ENCODE measurements at regions not wholly inside any gene's neighbourhood (a gene's known extent, or its start where the extent isn't known, plus 50 kb on each side); places are given as distances from the start of the nearest gene placed in this dataset.

DNA sequence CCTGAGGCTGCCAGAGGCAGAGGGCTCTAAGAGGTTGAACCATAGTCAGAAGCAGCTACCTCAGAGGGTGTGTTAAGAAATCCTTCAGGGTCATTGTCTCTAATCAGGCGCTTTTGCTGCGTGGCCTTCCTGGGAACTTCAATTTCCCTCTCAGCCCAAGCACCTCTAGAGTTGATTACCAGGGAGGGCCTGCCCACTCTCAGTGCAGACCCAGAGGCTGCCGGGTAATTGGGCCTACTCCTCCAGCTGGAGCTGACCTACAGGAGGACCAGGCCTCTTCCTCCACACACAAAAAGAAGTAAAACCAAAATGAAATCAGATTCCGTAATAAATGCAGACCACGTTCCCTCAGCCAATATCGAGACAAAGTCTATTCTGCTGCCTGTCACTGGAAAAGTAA, 305.0 kb upstream of the CCL2 start (continued):
- TF ChIP-seq ZNF496 (CRISPR knock-in tag; IDR thresholded peaks at IDR 0.05; ENCODE audit: insufficient replicate concordance) (no peak), ZNF780A (CRISPR knock-in tag; IDR thresholded peaks at IDR 0.05) (no peak), WIZ (CRISPR knock-in tag; IDR thresholded peaks at IDR 0.05) (no peak)
- TF ChIP-seq, protein P1, sequence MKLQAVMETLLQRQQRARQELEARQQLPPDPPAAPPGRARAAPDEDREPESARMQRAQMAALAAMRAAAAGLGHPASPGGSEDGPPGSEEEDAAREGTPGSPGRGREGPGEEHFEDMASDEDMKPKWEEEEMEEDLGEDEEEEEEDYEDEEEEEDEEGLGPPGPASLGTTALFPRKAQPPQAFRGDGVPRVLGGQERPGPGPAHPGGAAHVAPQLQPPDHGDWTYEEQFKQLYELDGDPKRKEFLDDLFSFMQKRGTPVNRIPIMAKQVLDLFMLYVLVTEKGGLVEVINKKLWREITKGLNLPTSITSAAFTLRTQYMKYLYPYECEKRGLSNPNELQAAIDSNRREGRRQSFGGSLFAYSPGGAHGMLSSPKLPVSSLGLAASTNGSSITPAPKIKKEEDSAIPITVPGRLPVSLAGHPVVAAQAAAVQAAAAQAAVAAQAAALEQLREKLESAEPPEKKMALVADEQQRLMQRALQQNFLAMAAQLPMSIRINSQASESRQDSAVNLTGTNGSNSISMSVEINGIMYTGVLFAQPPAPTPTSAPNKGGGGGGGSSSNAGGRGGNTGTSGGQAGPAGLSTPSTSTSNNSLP (IDR thresholded peaks at IDR 0.05; ENCODE audit: low read depth, low read length), result no peak
- TF ChIP-seq, protein P2, sequence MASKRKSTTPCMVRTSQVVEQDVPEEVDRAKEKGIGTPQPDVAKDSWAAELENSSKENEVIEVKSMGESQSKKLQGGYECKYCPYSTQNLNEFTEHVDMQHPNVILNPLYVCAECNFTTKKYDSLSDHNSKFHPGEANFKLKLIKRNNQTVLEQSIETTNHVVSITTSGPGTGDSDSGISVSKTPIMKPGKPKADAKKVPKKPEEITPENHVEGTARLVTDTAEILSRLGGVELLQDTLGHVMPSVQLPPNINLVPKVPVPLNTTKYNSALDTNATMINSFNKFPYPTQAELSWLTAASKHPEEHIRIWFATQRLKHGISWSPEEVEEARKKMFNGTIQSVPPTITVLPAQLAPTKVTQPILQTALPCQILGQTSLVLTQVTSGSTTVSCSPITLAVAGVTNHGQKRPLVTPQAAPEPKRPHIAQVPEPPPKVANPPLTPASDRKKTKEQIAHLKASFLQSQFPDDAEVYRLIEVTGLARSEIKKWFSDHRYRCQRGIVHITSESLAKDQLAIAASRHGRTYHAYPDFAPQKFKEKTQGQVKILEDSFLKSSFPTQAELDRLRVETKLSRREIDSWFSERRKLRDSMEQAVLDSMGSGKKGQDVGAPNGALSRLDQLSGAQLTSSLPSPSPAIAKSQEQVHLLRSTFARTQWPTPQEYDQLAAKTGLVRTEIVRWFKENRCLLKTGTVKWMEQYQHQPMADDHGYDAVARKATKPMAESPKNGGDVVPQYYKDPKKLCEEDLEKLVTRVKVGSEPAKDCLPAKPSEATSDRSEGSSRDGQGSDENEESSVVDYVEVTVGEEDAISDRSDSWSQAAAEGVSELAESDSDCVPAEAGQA (IDR thresholded peaks at IDR 0.05; ENCODE audit: low read depth), result no peak
- TF ChIP-seq, protein P2 (CRISPR knock-in tag; IDR thresholded peaks at IDR 0.05; ENCODE audit: borderline replicate concordance), result no peak

DNA sequence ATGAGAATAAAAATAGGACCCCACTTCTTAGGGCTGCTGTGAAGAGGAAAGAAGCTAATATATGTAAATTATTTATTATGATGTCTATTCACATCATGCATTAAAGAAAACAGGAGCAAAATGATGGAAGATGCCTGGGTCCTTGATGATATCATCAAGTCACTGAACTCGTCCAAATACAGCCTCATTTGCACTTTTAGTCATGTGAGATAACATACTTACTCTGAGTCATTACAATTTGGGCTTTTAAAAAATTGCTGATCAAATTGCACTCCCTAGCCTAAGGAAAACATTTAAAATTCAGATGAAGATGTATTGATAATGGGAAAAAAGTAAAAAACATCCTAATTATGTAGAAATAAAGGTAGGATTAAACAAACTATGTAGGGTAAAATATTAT, 302.7 kb upstream of the CCL2 start:
- TF ChIP-seq, protein P3, sequence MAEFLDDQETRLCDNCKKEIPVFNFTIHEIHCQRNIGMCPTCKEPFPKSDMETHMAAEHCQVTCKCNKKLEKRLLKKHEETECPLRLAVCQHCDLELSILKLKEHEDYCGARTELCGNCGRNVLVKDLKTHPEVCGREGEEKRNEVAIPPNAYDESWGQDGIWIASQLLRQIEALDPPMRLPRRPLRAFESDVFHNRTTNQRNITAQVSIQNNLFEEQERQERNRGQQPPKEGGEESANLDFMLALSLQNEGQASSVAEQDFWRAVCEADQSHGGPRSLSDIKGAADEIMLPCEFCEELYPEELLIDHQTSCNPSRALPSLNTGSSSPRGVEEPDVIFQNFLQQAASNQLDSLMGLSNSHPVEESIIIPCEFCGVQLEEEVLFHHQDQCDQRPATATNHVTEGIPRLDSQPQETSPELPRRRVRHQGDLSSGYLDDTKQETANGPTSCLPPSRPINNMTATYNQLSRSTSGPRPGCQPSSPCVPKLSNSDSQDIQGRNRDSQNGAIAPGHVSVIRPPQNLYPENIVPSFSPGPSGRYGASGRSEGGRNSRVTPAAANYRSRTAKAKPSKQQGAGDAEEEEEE (CRISPR knock-in tag; IDR thresholded peaks at IDR 0.05; ENCODE audit: borderline replicate concordance), result no peak
- TF ChIP-seq HNF4G (IDR thresholded peaks at IDR 0.05; ENCODE audit: borderline replicate concordance, low read depth, low read length), result no peak
- TF ChIP-seq HNF4G (CRISPR knock-in tag; IDR thresholded peaks at IDR 0.05; ENCODE audit: borderline replicate concordance, low read depth), result no peak
- TF ChIP-seq ZNF768 (CRISPR knock-in tag; IDR thresholded peaks at IDR 0.05), result no peak
- intact Hi-C loops (cut with micrococcal nuclease; ENCODE audit: unreplicated experiment) (no loop called here), in situ Hi-C loops (cut with HindIII; ENCODE audit: extremely low pct_ligation_motif_present, low pct_unique_long_range_greater_than_20kb) (no loop called here)
- Histone ChIP-seq H3K9ac (ENCODE audit: insufficient read depth, low read depth, low read length) (no peak overlapping the region), H3K4me1 (ENCODE audit: insufficient read depth, low read length) (no peaks in the 10 kb centered on the region), H3K4me3 (replicated peaks in 1 of 3; ENCODE audit: insufficient read depth in 1 of 3, low read depth in 2 of 3, low read length in 3 of 3) (no peak overlapping the region), H3K36me3 (replicated peaks in 1 of 2; ENCODE audit: control insufficient read depth in 1 of 2, insufficient read depth in 2 of 2, low read length in 2 of 2) (no peaks in the 10 kb centered on the region), H3K4me2 (ENCODE audit: low read depth, low read length) (no peak overlapping the region), H3K27ac (ENCODE audit: extremely low read length, insufficient read depth, low read length) (no peak overlapping the region), H3K79me2 (ENCODE audit: insufficient read depth, low read length) (no peaks in the 10 kb centered on the region), H3K9me3 (ENCODE audit: low read length) (peaks cover 13% of the 10 kb centered on the region), H4K20me1 (ENCODE audit: insufficient read depth, low read length) (no peaks in the 10 kb centered on the region), H2AFZ (ENCODE audit: low read length) (no peak overlapping the region), H3K27me3 (ENCODE audit: control insufficient read depth in 1 of 2, insufficient read depth in 2 of 2, low read length in 2 of 2) (no peaks in the 10 kb centered on the region)
- DNase-seq (ENCODE audit: low spot score), result no peak
- CTCF ChIA-PET (ENCODE audit: low intra/inter-chr PET ratio, low total read pairs), result no interaction called here
- FAIRE-seq, result no peak
- BruUV-seq (replicated peaks), result no TSS peak
- no peak for ATAC-seq
- POLR2A ChIA-PET, result no interaction called here
- 0% methylated on average over 1 of the region's 1 CpG for WGBS (ENCODE audit: low lambda C conversion rate)

Measured in HepG2 (cell line).